HG02610 (cell line): ENCODE measurements at regions not wholly inside any gene's neighbourhood (a gene's known extent, or its start where the extent isn't known, plus 50 kb on each side); places are given as distances from the start of the nearest gene placed in this dataset.
"Not testable (repeated sequence)": the region's sequence is repeated elsewhere in the genome, so short reads cannot be mapped to it uniquely, and the experiment has no call there.

Source experiments
- ATAC-seq: cut with Tn5 transposase; IDR thresholded peaks from one replicate; pipeline ENCODE4 v1.9.1; 2021; ENCODE audit warnings: mild to moderate bottlenecking, moderate library complexity; ENCODE audit not compliant: unreplicated experiment

- ATAC-seq = not testable (repeated sequence)
These were observed 234.3 kb downstream of the NPIPA7 start for GRCh38 chr16:16613212-16613611.

DNA sequence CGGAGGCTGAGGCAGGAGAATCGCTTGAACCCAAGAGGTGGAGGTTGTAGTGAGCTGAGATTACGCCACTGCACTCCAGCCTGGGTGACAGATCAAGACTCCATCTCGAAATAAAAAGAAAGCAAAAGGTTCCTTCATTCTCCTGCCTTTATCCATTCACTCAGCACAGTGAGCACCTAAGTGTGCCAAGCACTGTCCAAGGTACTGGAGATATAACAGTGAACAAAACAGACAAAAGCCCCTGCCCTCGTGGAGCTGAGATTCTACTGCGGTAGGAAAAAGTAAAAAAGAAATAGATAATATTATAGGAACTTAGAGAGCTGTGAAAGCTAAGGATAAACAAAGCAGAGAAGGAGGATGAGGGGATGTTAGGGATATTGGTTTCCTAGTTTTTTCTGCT, 235.5 kb downstream of the NPIPA7 start:
- ATAC-seq = not testable (repeated sequence)

GRCh38 chr16:16618963-16619465, 240.1 kb downstream of the NPIPA7 start:
- ATAC-seq = not testable (repeated sequence)

- ATAC-seq = not testable (repeated sequence)
These were observed 245.4 kb downstream of the NPIPA7 start for GRCh38 chr16:16624367-16624766.

- ATAC-seq = not testable (repeated sequence)
These were observed 246.2 kb downstream of the NPIPA7 start for GRCh38 chr16:16625140-16625539.

DNA sequence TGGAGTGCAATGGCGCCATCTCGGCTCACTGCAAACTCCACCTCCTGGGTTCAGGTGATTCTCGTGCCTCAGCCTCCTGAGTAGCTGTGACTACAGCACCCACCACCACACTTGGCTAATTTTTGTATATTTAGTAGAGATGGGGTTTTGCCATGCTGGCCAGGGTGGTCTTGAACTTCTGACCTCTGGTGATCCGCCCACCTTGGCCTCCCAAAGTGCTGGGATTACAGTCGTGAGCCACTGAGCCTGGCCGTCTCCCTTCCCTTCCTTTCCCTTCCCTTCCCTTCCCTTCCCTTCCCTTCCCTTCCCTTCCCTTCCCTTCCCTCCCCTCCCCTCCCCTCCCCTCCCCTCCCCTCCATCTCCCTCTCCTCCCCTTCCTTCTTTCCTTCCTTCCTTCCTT, 248.9 kb downstream of the NPIPA7 start:
- ATAC-seq = not testable (repeated sequence)

- not testable (repeated sequence) for ATAC-seq
These were observed 259.3 kb downstream of the NPIPA7 start for GRCh38 chr16:16638231-16638630.

GRCh38 chr16:16638714-16639113, 259.8 kb downstream of the NPIPA7 start:
- ATAC-seq = not testable (repeated sequence)

DNA sequence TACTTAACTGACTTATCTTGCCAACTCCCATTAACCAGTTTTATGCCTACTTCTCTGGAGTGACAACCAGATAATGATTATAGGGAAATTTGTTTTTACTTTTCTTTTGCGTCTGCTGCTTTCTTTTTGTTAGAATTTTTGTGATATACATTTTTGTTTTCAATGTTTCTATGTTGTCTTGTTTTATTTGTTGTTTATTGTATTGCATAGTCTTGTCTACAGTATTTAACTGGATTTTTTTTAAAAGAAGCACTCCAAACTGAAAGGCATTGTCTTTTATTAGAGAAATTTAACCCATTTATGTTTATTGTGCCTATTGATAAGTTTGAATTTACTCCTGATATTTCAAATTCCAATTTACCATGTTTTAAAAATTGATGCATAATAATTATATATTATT, 264.9 kb downstream of the NPIPA7 start:
- not testable (repeated sequence) for ATAC-seq

DNA sequence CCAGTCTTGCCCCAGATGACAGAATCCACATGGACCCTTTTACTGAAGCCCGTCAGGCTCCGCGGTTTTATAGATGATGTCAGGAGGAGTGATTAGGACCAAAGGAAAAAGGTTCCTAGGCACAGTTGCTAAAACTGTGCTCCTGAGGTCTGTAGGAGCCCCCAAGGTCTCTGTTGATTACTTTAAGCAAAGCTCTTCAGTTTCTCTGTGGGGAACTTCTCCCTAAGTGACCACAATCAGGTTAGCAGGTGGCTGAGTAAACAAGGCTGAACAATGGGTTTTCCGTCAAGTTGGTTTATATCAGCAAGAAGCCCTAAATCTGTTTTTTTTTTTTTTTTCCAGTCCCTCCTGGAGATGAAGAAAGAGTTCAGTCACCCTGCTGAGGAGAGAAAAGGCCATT, 269.1 kb downstream of the NPIPA7 start:
- ATAC-seq = not testable (repeated sequence)

DNA sequence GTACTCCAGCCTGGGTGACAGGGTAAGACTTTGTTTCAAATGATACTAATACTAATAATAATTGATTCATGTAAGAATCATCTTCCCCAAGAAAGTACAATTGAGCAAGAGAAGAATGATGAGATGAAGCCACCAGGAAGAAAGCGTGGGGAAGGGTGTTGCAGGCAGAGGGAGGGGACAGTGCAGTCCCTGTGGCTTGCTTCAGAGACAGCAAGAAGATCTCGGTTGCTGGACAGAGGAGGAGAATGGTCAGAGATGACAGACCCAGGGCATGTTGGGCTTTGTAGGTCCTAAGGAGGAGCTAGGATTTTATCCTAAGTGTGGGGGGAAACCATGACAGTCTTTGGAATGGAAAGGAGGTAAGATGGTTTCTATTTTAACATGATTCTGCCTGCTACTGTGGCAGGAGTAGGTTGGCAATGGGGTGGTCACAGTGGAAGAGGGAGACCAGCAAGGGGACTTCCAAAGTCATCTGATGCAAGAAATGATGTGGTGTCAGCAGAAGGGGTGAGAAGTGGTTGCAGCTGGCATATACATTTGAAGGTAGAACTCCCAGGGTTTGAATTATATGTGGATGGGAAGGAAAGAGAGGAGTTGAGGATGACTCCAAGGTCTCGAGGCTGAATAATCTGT, 293.4 kb downstream of the NPIPA7 start:
- not testable (repeated sequence) for ATAC-seq

- ATAC-seq = not testable (repeated sequence)
These were observed 295.9 kb downstream of the NPIPA7 start for GRCh38 chr16:16674820-16675219.

DNA sequence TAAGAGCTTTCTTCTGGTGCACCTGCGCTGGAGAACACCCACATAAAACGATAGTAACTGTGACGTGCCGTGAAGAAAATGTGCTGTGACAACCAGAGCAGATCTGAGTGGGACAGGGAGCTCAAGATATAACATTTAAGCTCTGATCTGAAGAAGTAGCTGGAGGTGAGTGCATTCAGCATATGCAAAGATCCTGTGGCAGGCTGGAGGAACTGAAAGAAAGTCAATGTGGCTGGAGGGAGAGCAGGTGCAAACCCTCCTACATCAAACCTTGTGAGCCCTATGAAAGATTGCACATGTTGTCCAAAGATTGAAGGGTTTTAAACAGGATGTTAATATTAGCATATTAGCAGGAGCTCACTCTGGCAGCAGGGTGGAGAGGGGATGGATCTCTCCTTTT, 342.9 kb downstream of the NPIPA7 start:
- ATAC-seq = not testable (repeated sequence)

GRCh38 chr16:16722666-16723065, 343.7 kb downstream of the NPIPA7 start:
- ATAC-seq = not testable (repeated sequence)

DNA sequence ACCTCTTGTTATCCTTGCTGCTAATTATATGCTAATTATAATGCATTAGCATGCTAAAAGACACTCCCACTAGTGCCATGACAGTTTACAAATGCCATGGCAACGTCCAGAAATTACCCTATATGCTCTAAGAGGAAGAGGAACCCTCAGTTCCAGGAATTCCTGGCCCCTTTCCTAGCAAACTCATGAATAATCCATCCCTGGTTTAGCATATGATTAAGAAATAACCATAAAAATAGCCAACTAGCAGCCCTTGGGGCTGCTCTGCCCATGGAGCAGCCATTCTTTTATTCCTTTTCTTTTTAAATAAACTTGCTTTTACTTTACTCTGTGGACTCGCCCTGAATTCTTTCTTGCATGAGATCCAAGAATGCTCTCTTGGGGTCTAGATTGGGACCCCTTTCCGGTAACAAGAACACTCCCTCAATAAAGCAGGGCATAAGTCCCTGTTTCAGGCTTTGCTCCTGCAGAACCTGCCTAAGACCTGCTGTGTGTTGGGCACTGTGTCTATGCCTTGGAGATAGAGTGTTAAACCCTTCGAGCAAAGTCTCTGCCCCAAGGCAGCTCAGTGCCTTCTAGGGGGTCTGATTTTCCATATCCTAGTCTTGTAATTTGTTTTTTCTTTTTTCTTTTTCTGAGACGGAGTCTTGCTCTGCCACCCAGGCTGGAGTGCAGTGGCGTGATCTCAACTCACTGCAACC, 345.0 kb downstream of the NPIPA7 start:
- ATAC-seq = not testable (repeated sequence)

GRCh38 chr16:16727048-16727447, 348.1 kb downstream of the NPIPA7 start:
- not testable (repeated sequence) for ATAC-seq

DNA sequence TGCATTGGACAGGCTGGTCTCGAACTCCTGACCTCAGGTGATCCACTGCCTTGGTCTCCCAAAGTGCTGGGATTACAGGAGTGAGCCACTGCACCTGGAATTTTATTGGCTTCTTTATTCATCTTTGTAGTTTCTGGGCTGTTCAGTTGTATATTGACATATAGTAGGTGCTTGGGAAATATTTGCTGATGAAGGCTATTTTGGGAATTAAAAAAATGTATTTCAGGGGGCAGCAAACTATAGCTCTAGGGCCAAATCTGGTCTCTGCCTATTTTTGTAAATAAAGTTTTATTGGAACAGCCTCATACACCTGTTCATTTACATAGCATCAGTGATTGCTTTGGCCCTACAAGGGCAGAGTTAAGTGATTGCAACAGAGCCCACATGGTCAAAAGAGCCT, 363.6 kb downstream of the NPIPA7 start:
- not testable (repeated sequence) for ATAC-seq

- ATAC-seq = not testable (repeated sequence)
These were observed 376.2 kb downstream of the NPIPA7 start for GRCh38 chr16:16754992-16755667.

- no peak for ATAC-seq
These were observed 384.5 kb downstream of the NPIPA7 start for GRCh38 chr16:16763449-16763848.

DNA sequence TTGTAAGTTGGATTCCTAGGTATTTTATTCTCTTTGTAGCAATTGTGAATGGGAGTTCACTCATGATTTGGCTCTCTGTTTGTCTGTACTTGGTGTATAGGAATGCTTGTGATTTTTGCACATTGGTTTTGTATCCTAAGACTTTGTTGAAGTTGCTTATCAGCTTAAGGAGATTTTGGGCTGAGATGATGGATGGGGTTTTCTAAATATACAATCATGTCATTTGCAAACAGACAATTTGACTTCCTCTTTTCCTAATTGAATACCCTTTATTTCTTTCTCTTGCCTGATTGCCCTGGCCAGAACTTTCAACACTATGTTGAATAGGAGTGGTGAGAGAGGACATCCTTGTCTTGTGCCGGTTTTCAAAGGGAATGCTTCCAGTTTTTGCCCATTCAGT, 391.8 kb downstream of the NPIPA7 start:
- not testable (repeated sequence) for ATAC-seq

DNA sequence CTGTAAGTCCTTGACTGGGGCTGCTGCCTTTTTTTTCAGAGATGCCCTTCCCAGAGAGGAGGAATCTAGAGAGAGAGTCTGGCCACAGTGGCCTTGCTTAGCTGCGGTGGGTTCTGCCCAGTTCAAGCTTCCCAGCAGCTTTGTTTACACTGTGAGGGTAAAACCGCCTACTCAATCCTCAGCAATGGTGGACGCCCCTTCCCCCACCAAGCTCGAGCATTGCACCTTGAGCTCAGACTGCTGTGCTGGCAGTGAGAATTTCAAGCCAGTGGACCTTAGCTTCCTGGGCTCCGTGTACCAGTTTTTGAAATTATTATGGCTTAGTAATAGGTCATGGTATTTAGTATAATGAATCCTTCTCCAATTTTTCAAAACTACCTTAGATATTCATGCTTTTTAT, 395.4 kb downstream of the NPIPA7 start:
- no peak for ATAC-seq

DNA sequence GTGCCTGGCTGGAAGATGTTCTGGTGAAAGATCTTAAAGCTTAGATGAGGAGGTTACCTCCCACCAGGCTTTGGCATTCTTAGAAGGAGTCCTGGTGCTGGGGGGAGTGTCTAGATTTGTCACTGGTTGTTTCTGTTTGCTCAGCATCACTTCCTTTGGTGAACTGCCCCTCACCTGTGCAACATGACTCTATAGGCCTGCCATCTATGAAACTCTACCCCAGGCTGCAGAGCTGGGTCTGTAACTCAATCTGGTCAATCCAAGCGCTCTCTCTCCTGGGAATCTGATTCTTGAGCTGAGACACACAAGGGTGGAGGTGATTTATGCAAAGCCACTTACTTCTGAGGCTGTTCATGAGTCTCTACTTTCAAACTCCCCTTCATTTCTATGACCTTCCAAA, 399.4 kb downstream of the NPIPA7 start:
- ATAC-seq = no peak
